ENCODE measurements at regions not wholly inside any gene's neighbourhood (a gene's known extent, or its start where the extent isn't known, plus 50 kb on each side); places are given as distances from the start of the nearest gene placed in this dataset.

GRCh38 chr4:123821861-123822260 is 425.3 kb downstream of the SPRY1 start:
- in situ Hi-C loops (cut with MboI), result no loop called here
- TF ChIP-seq EZH2phosphoT487 (IDR thresholded peaks at IDR 0.05; ENCODE audit: insufficient read depth, low read depth) (no peak), EZH2 (IDR thresholded peaks at IDR 0.05; ENCODE audit: insufficient read depth, poor library complexity, severe bottlenecking) (no peak)
- DNase-seq, result no peak

GRCh38 chr4:123822353-123822752 is 425.8 kb downstream of the SPRY1 start:
- Histone ChIP-seq H4K20me1 (ENCODE audit: insufficient read depth) (no peaks in the 10 kb centered on the region), H3K27me3 (replicated peaks; ENCODE audit: insufficient read depth) (no peaks in the 10 kb centered on the region), H3K9me3 (ENCODE audit: low read depth) (no peaks in the 10 kb centered on the region), H3K4me3 (no peak overlapping the region), H3F3A (ENCODE audit: insufficient read depth) (peaks cover 11% of the 10 kb centered on the region; the same call in 1 of the 2 replicates), H2AFZ (no peak overlapping the region), H3K79me2 (ENCODE audit: insufficient read depth) (no peaks in the 10 kb centered on the region), H3K4me2 (ENCODE audit: unreplicated experiment) (no peak overlapping the region), H3K9me2 (ENCODE audit: insufficient read depth) (peaks cover 8% of the 10 kb centered on the region; the same call in 1 of the 2 replicates), H3K36me3 (ENCODE audit: low read depth) (no peaks in the 10 kb centered on the region), H3K4me1 (ENCODE audit: insufficient read depth) (peaks cover 39% of the 10 kb centered on the region), H3K27ac (no peak overlapping the region), H3K9ac (no peak overlapping the region)
- DNase-seq, result no peak
- in situ Hi-C loops (cut with MboI), result no loop called here
- WGBS, 2 experiments (ENCODE audit: low coverage in 1 of 2, low lambda C conversion rate in 2 of 2, missing lambda C conversion rate in 2 of 2), result 77 to 78% methylated on average over 2 of the region's 2 CpGs
- TF ChIP-seq EZH2 (IDR thresholded peaks at IDR 0.05; ENCODE audit: insufficient read depth, poor library complexity, severe bottlenecking) (no peak), EZH2phosphoT487 (IDR thresholded peaks at IDR 0.05; ENCODE audit: insufficient read depth, low read depth) (no peak)

More at GRCh38 chr4:123821861-123822260, 425.3 kb downstream of the SPRY1 start:
- Histone ChIP-seq H3K27me3 (replicated peaks; ENCODE audit: insufficient read depth) (no peaks in the 10 kb centered on the region), H3K36me3 (ENCODE audit: low read depth) (no peaks in the 10 kb centered on the region), H3K9ac (no peak overlapping the region), H3K9me3 (ENCODE audit: low read depth) (no peaks in the 10 kb centered on the region), H3F3A (ENCODE audit: insufficient read depth) (peaks cover 11% of the 10 kb centered on the region; the same call in 1 of the 2 replicates), H3K79me2 (ENCODE audit: insufficient read depth) (no peaks in the 10 kb centered on the region), H3K4me3 (no peak overlapping the region), H3K4me2 (ENCODE audit: unreplicated experiment) (no peak overlapping the region), H3K27ac (no peak overlapping the region), H3K9me2 (ENCODE audit: insufficient read depth) (peaks cover 8% of the 10 kb centered on the region; the same call in 1 of the 2 replicates), H2AFZ (no peak overlapping the region), H4K20me1 (ENCODE audit: insufficient read depth) (no peaks in the 10 kb centered on the region), H3K4me1 (ENCODE audit: insufficient read depth) (peaks cover 35% of the 10 kb centered on the region)

- Histone ChIP-seq H3K36me3 (ENCODE audit: low read depth) (no peaks in the 10 kb centered on the region), H3F3A (ENCODE audit: insufficient read depth) (peaks cover 11% of the 10 kb centered on the region; the same call in 1 of the 2 replicates), H3K27me3 (replicated peaks; ENCODE audit: insufficient read depth) (no peaks in the 10 kb centered on the region), H3K4me3 (no peak overlapping the region), H2AFZ (no peak overlapping the region), H3K9me2 (ENCODE audit: insufficient read depth) (0 out of 2 replicates have a peak, but pooled peaks cover 8% of the 10 kb centered on the region), H3K79me2 (ENCODE audit: insufficient read depth) (no peaks in the 10 kb centered on the region), H3K9me3 (ENCODE audit: low read depth) (no peaks in the 10 kb centered on the region), H4K20me1 (ENCODE audit: insufficient read depth) (no peaks in the 10 kb centered on the region), H3K4me1 (ENCODE audit: insufficient read depth) (peaks cover 43% of the 10 kb centered on the region), H3K9ac (no peak overlapping the region), H3K4me2 (ENCODE audit: unreplicated experiment) (no peak overlapping the region), H3K27ac (no peak overlapping the region)
- 56 to 60% methylated on average over 4 of the region's 4 CpGs for WGBS, 2 experiments (ENCODE audit: low coverage in 1 of 2, low lambda C conversion rate in 2 of 2, missing lambda C conversion rate in 2 of 2)
- no peak for DNase-seq
- in situ Hi-C loops (cut with MboI), result no loop called here
- TF ChIP-seq EZH2phosphoT487 (IDR thresholded peaks at IDR 0.05; ENCODE audit: insufficient read depth, low read depth), result no peak
- TF ChIP-seq EZH2 (IDR thresholded peaks at IDR 0.05; ENCODE audit: insufficient read depth, poor library complexity, severe bottlenecking), result no peak
Measured at GRCh38 chr4:123823244-123823643, 426.6 kb downstream of the SPRY1 start.

DNA sequence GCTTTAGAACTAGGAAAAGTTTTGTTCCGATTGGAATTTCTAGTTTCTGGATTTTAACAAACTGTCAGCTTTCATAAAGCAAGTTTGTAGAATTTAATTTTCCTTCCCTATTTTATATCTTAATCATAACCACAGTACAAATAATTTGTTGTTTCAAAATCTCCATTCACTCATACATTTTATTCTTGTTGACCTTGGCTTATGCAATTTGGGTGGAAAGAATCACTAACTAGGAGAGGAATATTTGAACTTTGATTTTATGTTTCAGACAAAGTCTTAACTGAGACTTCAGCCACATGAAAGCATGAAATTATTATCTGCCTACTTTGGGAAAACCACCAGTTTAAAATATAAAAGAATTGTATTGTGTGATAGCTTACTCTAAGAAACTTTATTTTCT is 427.9 kb downstream of the SPRY1 start:
- WGBS, 2 experiments (ENCODE audit: low coverage in 1 of 2, low lambda C conversion rate in 2 of 2, missing lambda C conversion rate in 2 of 2), result 79 to 83% methylated on average over 1 of the region's 1 CpG
- no peak overlapping the region for H3K9ac ChIP-seq
- H3K4me2 ChIP-seq (ENCODE audit: unreplicated experiment), result no peak overlapping the region
- peak; percentile 39 for DNase-seq
- H3K79me2 ChIP-seq (ENCODE audit: insufficient read depth), result no peaks in the 10 kb centered on the region
- H3K9me2 ChIP-seq (ENCODE audit: insufficient read depth), result 0 out of 2 replicates have a peak, but pooled peaks cover 8% of the 10 kb centered on the region
- peaks cover 38% of the 10 kb centered on the region for H3K4me1 ChIP-seq (ENCODE audit: insufficient read depth)
- H4K20me1 ChIP-seq (ENCODE audit: insufficient read depth), result no peaks in the 10 kb centered on the region
- no peaks in the 10 kb centered on the region for H3K36me3 ChIP-seq (ENCODE audit: low read depth)
- in situ Hi-C loops (cut with MboI), result no loop called here
- no peaks in the 10 kb centered on the region for H3K9me3 ChIP-seq (ENCODE audit: low read depth)
- H3K27me3 ChIP-seq (replicated peaks; ENCODE audit: insufficient read depth), result no peaks in the 10 kb centered on the region
- H3K27ac ChIP-seq, result no peak overlapping the region
- TF ChIP-seq EZH2phosphoT487 (IDR thresholded peaks at IDR 0.05; ENCODE audit: insufficient read depth, low read depth) (no peak), EZH2 (IDR thresholded peaks at IDR 0.05; ENCODE audit: insufficient read depth, poor library complexity, severe bottlenecking) (no peak)
- no peak overlapping the region for H3K4me3 ChIP-seq
- H2AFZ ChIP-seq, result no peak overlapping the region
- peaks cover 11% of the 10 kb centered on the region; the same call in 1 of the 2 replicates for H3F3A ChIP-seq (ENCODE audit: insufficient read depth)
